HUES48 (cell line): ENCODE measurements at regions not wholly inside any gene's neighbourhood (a gene's known extent, or its start where the extent isn't known, plus 50 kb on each side); places are given as distances from the start of the nearest gene placed in this dataset.

Experiments
- H3K27ac ChIP-seq: one replicate; pipeline ENCODE4 v1.7.0; 2013; ENCODE audit warnings: low read depth, low read length, inconsistent platforms
- H3K27me3 ChIP-seq: 2 replicates; pipeline ENCODE4 v1.6.1; 2013; ENCODE audit warnings: mild to moderate bottlenecking, low read length; ENCODE audit not compliant: control insufficient read depth, insufficient read depth
- H3K36me3 ChIP-seq: 2 replicates; pipeline ENCODE4 v1.6.1; 2013; ENCODE audit warnings: low read length; ENCODE audit not compliant: control insufficient read depth, insufficient read depth
- H3K4me1 ChIP-seq: 2 replicates; pipeline ENCODE4 v1.6.1; 2013; ENCODE audit warnings: mild to moderate bottlenecking, low read length; ENCODE audit not compliant: control insufficient read depth, insufficient read depth
- H3K4me3 ChIP-seq: 2 replicates; pipeline ENCODE4 v1.5.1; 2013; ENCODE audit warnings: mild to moderate bottlenecking, low read depth, low read length
- H3K9ac ChIP-seq: 2 replicates; pipeline ENCODE4 v1.6.1; 2013; ENCODE audit warnings: mild to moderate bottlenecking, low read depth, low read length, moderate library complexity
- H3K9me3 ChIP-seq: 2 replicates; pipeline ENCODE4 v1.6.1; 2013; ENCODE audit warnings: low read length; ENCODE audit not compliant: control insufficient read depth, insufficient read depth

GRCh38 chr14:53517270-53517960 lies 364.3 kb upstream of the DDHD1 start:
- Histone ChIP-seq H3K4me1 (no peaks in the 10 kb centered on the region), H3K4me3 (no peak overlapping the region), H3K27me3 (no peaks in the 10 kb centered on the region), H3K9me3 (no peaks in the 10 kb centered on the region), H3K36me3 (no peaks in the 10 kb centered on the region), H3K27ac (no peak overlapping the region), H3K9ac (no peak overlapping the region)

- Histone ChIP-seq H3K9me3 (no peaks in the 10 kb centered on the region), H3K27ac (no peak overlapping the region), H3K9ac (no peak overlapping the region), H3K4me1 (no peaks in the 10 kb centered on the region), H3K4me3 (no peak overlapping the region), H3K27me3 (no peaks in the 10 kb centered on the region), H3K36me3 (no peaks in the 10 kb centered on the region)
Measured at GRCh38 chr14:53516261-53516774, 363.2 kb upstream of the DDHD1 start.

GRCh38 chr14:53515276-53515675 lies 362.2 kb upstream of the DDHD1 start:
- Histone ChIP-seq H3K27me3 (no peaks in the 10 kb centered on the region), H3K36me3 (no peaks in the 10 kb centered on the region), H3K27ac (no peak overlapping the region), H3K9me3 (no peaks in the 10 kb centered on the region), H3K4me3 (no peak overlapping the region), H3K9ac (no peak overlapping the region), H3K4me1 (no peaks in the 10 kb centered on the region)

- no peaks in the 10 kb centered on the region for H3K36me3 ChIP-seq
- H3K27me3 ChIP-seq, result no peaks in the 10 kb centered on the region
- H3K9me3 ChIP-seq, result no peaks in the 10 kb centered on the region
- no peak overlapping the region for H3K9ac ChIP-seq
- no peak overlapping the region for H3K27ac ChIP-seq
- H3K4me3 ChIP-seq, result no peak overlapping the region
- H3K4me1 ChIP-seq, result no peaks in the 10 kb centered on the region
Measured at GRCh38 chr14:53514197-53514596, 361.1 kb upstream of the DDHD1 start.

- no peak overlapping the region for H3K9ac ChIP-seq
Measured at GRCh38 chr14:53510281-53510912, 357.3 kb upstream of the DDHD1 start.

GRCh38 chr14:53509276-53510244 lies 356.4 kb upstream of the DDHD1 start:
- Histone ChIP-seq H3K27ac (no peak overlapping the region), H3K9me3 (no peaks in the 10 kb centered on the region), H3K4me3 (no peak overlapping the region), H3K27me3 (no peaks in the 10 kb centered on the region), H3K36me3 (no peaks in the 10 kb centered on the region), H3K4me1 (no peaks in the 10 kb centered on the region), H3K9ac (no peak overlapping the region)

More at GRCh38 chr14:53510281-53510912, 357.3 kb upstream of the DDHD1 start:
- Histone ChIP-seq H3K4me1 (no peaks in the 10 kb centered on the region), H3K27ac (no peak overlapping the region), H3K4me3 (no peak overlapping the region), H3K27me3 (no peaks in the 10 kb centered on the region), H3K9me3 (no peaks in the 10 kb centered on the region), H3K36me3 (no peaks in the 10 kb centered on the region)

- H3K4me3 ChIP-seq, result no peak overlapping the region
- H3K36me3 ChIP-seq, result no peaks in the 10 kb centered on the region
- H3K9ac ChIP-seq, result no peak overlapping the region
- no peak overlapping the region for H3K27ac ChIP-seq
- no peaks in the 10 kb centered on the region for H3K9me3 ChIP-seq
- H3K27me3 ChIP-seq, result no peaks in the 10 kb centered on the region
- H3K4me1 ChIP-seq, result no peaks in the 10 kb centered on the region
Measured at GRCh38 chr14:53501361-53502211, 348.5 kb upstream of the DDHD1 start.

- H3K27ac ChIP-seq, result no peak overlapping the region
- no peaks in the 10 kb centered on the region for H3K36me3 ChIP-seq
- H3K4me3 ChIP-seq, result no peak overlapping the region
- no peaks in the 10 kb centered on the region for H3K27me3 ChIP-seq
- no peaks in the 10 kb centered on the region for H3K4me1 ChIP-seq
- H3K9me3 ChIP-seq, result no peaks in the 10 kb centered on the region
- H3K9ac ChIP-seq, result no peak overlapping the region
Measured at GRCh38 chr14:53500191-53500590, 347.1 kb upstream of the DDHD1 start.

GRCh38 chr14:53496668-53497067 lies 343.5 kb upstream of the DDHD1 start:
- Histone ChIP-seq H3K27me3 (no peaks in the 10 kb centered on the region), H3K4me1 (peaks cover 5% of the 10 kb centered on the region), H3K36me3 (no peaks in the 10 kb centered on the region), H3K9me3 (no peaks in the 10 kb centered on the region), H3K4me3 (no peak overlapping the region), H3K9ac (no peak overlapping the region), H3K27ac (no peak overlapping the region)

- Histone ChIP-seq H3K36me3 (no peaks in the 10 kb centered on the region), H3K27me3 (no peaks in the 10 kb centered on the region), H3K4me1 (peaks cover 5% of the 10 kb centered on the region), H3K9ac (no peak overlapping the region), H3K9me3 (no peaks in the 10 kb centered on the region), H3K4me3 (no peak overlapping the region), H3K27ac (no peak overlapping the region)
Measured at GRCh38 chr14:53495846-53496343, 342.8 kb upstream of the DDHD1 start.
